ENCODE measurements at regions not wholly inside any gene's neighbourhood (a gene's known extent, or its start where the extent isn't known, plus 50 kb on each side); places are given as distances from the start of the nearest gene placed in this dataset.

DNA sequence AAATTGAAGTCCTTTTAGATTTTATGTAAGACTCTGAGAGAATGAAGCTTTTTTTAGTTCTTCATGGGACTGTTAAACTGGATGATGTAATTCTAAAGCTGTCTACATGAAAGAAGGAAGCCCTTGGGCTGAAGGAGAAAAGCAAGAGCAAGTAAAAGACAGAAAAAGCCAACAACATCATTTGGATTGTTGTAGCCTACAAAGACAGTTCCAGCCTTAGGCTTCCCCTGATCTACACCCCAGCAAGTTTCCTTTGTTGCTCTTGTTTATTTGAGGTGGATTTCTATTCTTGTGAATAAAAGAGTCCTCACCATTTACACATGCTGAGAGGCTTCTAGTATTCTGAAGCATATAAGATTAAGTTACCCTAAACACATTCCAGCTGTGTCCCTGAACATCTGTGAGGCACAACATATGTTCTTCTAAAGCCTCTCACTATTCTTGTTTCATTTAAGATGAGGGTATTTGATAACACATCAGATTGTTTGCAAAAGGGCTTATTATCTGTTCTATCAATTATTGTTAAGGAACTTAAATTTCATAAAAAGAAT, 377.8 kb downstream of the LNPK start:
- H3K79me2 ChIP-seq (ENCODE audit: control insufficient read depth in 1 of 2, insufficient read depth in 2 of 2, low read length in 2 of 2): no peaks in the 10 kb centered on the region
- H3K23ac ChIP-seq (ENCODE audit: insufficient read length): no peak overlapping the region
- H2BK120ac ChIP-seq (replicated peaks; ENCODE audit: low read depth, low read length): no peak overlapping the region
- no peak overlapping the region for H3K9ac ChIP-seq (replicated peaks in 1 of 4; ENCODE audit: extremely low read depth in 1 of 4, low read depth in 3 of 4, low read length in 3 of 4)
- no peaks in the 10 kb centered on the region for H3K36me3 ChIP-seq (ENCODE audit: control insufficient read depth in 2 of 4, insufficient read depth in 4 of 4, low read length in 3 of 4)
- no peak overlapping the region for H4K91ac ChIP-seq (replicated peaks; ENCODE audit: insufficient read length, low read length)
- H3K27ac ChIP-seq (ENCODE audit: low read depth, low read length): no peak overlapping the region
- no peak overlapping the region for H2BK12ac ChIP-seq (ENCODE audit: low read depth, low read length)
- FAIRE-seq (no peak), DNase-seq (ENCODE audit: low read depth in 1 of 2, low spot score in 2 of 2) (no peak)
- H4K20me1 ChIP-seq (replicated peaks in 1 of 2; ENCODE audit: control insufficient read depth in 1 of 2, insufficient read depth in 2 of 2, low read length in 2 of 2): no peaks in the 10 kb centered on the region
- H3K56ac ChIP-seq (replicated peaks; ENCODE audit: insufficient read length, low read depth, low read length): no peak overlapping the region
- no peak overlapping the region for H2BK20ac ChIP-seq (ENCODE audit: low read length)
- no peaks in the 10 kb centered on the region for H3K23me2 ChIP-seq (ENCODE audit: low read depth, low read length)
- peaks cover 0 to 1% (median 0%) of the 10 kb centered on the region in 4 experiments; a peak in 2 of 7 replicates for H3K27me3 ChIP-seq (replicated peaks in 1 of 4; ENCODE audit: control insufficient read depth in 3 of 4, extremely low read depth in 1 of 4, insufficient read depth in 3 of 4, low read length in 3 of 4)
- H3K14ac ChIP-seq (ENCODE audit: insufficient read length): no peak overlapping the region
- no peak overlapping the region for H4K8ac ChIP-seq (ENCODE audit: extremely low read depth, insufficient read depth, low read length)
- no peak overlapping the region for H2BK5ac ChIP-seq (ENCODE audit: low read depth, low read length)
- H2AK5ac ChIP-seq (ENCODE audit: low read depth, low read length): no peak overlapping the region
- H3K4me2 ChIP-seq (ENCODE audit: insufficient read depth in 1 of 2, low read depth in 2 of 2, low read length in 2 of 2): no peak overlapping the region
- H4K5ac ChIP-seq (ENCODE audit: insufficient read length, low read depth, low read length): no peak overlapping the region
- no peak overlapping the region for H2AFZ ChIP-seq (ENCODE audit: low read length)
- no peaks in the 10 kb centered on the region; the same call in 1 of the 2 replicates for H3K79me1 ChIP-seq (ENCODE audit: low read depth, low read length)
- CTCF ChIA-PET (ENCODE audit: partially characterized antibody): interaction anchor here (1.0 to 1.7 kb wide), 3 partner anchors 11 to 65 kb away, joined by 4 to 9 read pairs (median 4); no protein-coding TSS in a partner anchor
- H3K4me1 ChIP-seq (replicated peaks in 1 of 4; ENCODE audit: control insufficient read depth in 3 of 4, insufficient read depth in 4 of 4, low read length in 3 of 4): no peaks in the 10 kb centered on the region; a peak in 1 of 7 replicates
- H3K18ac ChIP-seq (ENCODE audit: extremely low read depth, low read length): no peak overlapping the region
- no peaks in the 10 kb centered on the region for H3K9me3 ChIP-seq (ENCODE audit: insufficient read depth in 2 of 2, low read depth in 1 of 2, low read length in 1 of 2)
- POLR2A ChIA-PET (ENCODE audit: partially characterized antibody): no interaction called here
- H3K4me3 ChIP-seq (ENCODE audit: extremely low read depth in 1 of 4, insufficient read depth in 2 of 4, low read depth in 3 of 4, low read length in 4 of 4): no peak overlapping the region
- H2BK15ac ChIP-seq (ENCODE audit: low read length): no peak overlapping the region
- no peak overlapping the region for H3K4ac ChIP-seq (replicated peaks; ENCODE audit: insufficient read length, low read depth, low read length)
- TF ChIP-seq RXRA (IDR thresholded peaks at IDR 0.05; ENCODE audit: insufficient read depth, low read depth, low read length): no peak

Data from H1 (cell line).